ENCODE measurements at regions not wholly inside any gene's neighbourhood (a gene's known extent, or its start where the extent isn't known, plus 50 kb on each side); places are given as distances from the start of the nearest gene placed in this dataset.

GRCh38 chr4:141804836-141805235 lies 168.5 kb downstream of the IL15 start:
- H3K27ac ChIP-seq (ENCODE audit: extremely low read depth, low read depth, low read length): no peak overlapping the region
- CTCF ChIA-PET (ENCODE audit: low intra/inter-chr PET ratio): no interaction called here
- no peak overlapping the region for H3K4me2 ChIP-seq (ENCODE audit: insufficient read depth, low read length)
- BruUV-seq (replicated peaks): no TSS peak
- TF ChIP-seq HDAC3 (IDR thresholded peaks at IDR 0.05; ENCODE audit: borderline replicate concordance, partially characterized antibody) (no peak), L3MBTL2 (IDR thresholded peaks at IDR 0.05) (no peak), ZNF780A (CRISPR knock-in tag; IDR thresholded peaks at IDR 0.05) (no peak), DMBX1 (CRISPR knock-in tag; IDR thresholded peaks at IDR 0.05; ENCODE audit: borderline replicate concordance) (no peak), MLLT1 (IDR thresholded peaks at IDR 0.05) (no peak), U2AF2 (optimal IDR thresholded peaks at IDR 0.05; ENCODE audit: low read depth, low read length) (no peak), DIDO1 (tag; IDR thresholded peaks at IDR 0.05; ENCODE audit: low read depth) (no peak), ZBTB17 (CRISPR knock-in tag; IDR thresholded peaks at IDR 0.05) (no peak), ZNF143 (CRISPR knock-in tag; IDR thresholded peaks at IDR 0.05) (no peak), ZNF75A (CRISPR knock-in tag; IDR thresholded peaks at IDR 0.05) (no peak), ZFP36 (IDR thresholded peaks at IDR 0.05; ENCODE audit: low read depth, low read length, partially characterized antibody) (no peak), CHD2 (IDR thresholded peaks at IDR 0.05; ENCODE audit: low read depth, low read length) (no peak)
- H3K4me1 ChIP-seq (replicated peaks in 1 of 2; ENCODE audit: control insufficient read depth in 2 of 2, insufficient read depth in 2 of 2, low read length in 2 of 2): no peaks in the 10 kb centered on the region
- DNase-seq (ENCODE audit: extremely low read depth in 1 of 4, low spot score in 3 of 4) (no peak), ATAC-seq (no peak), FAIRE-seq (no peak)
- H3K79me2 ChIP-seq (ENCODE audit: control insufficient read depth, insufficient read depth, low read length): no peaks in the 10 kb centered on the region
- in situ Hi-C loops (cut with MboI) (no loop called here), intact Hi-C loops (cut with micrococcal nuclease) (no loop called here)
- H3K9me1 ChIP-seq (ENCODE audit: control insufficient read depth, insufficient read depth, low read length): no peaks in the 10 kb centered on the region
- H3K9me3 ChIP-seq (replicated peaks; ENCODE audit: control insufficient read depth, insufficient read depth, low read depth, low read length): no peaks in the 10 kb centered on the region
- POLR2A ChIA-PET: no interaction called here
- no peak overlapping the region for H3K4me3 ChIP-seq
- H3K36me3 ChIP-seq (ENCODE audit: control insufficient read depth, insufficient read depth, low read length): no peaks in the 10 kb centered on the region
- H4K20me1 ChIP-seq (replicated peaks; ENCODE audit: control insufficient read depth, insufficient read depth, low read length): no peaks in the 10 kb centered on the region
- H3K27me3 ChIP-seq (ENCODE audit: control insufficient read depth in 2 of 2, insufficient read depth in 2 of 2, low read length in 2 of 2): no peaks in the 10 kb centered on the region
- no peak overlapping the region for H2AFZ ChIP-seq (ENCODE audit: low read depth, low read length)
- no peak overlapping the region for H3K9ac ChIP-seq (ENCODE audit: insufficient read depth in 1 of 2, low read depth in 2 of 2, low read length in 2 of 2)
- WGBS (ENCODE audit: insufficient coverage, low coverage, missing lambda C conversion rate): 0% methylated on average over 1 of the region's 1 CpG

All from K562 (cell line).